ENCODE measurements at regions not wholly inside any gene's neighbourhood (a gene's known extent, or its start where the extent isn't known, plus 50 kb on each side); places are given as distances from the start of the nearest gene placed in this dataset.

DNA sequence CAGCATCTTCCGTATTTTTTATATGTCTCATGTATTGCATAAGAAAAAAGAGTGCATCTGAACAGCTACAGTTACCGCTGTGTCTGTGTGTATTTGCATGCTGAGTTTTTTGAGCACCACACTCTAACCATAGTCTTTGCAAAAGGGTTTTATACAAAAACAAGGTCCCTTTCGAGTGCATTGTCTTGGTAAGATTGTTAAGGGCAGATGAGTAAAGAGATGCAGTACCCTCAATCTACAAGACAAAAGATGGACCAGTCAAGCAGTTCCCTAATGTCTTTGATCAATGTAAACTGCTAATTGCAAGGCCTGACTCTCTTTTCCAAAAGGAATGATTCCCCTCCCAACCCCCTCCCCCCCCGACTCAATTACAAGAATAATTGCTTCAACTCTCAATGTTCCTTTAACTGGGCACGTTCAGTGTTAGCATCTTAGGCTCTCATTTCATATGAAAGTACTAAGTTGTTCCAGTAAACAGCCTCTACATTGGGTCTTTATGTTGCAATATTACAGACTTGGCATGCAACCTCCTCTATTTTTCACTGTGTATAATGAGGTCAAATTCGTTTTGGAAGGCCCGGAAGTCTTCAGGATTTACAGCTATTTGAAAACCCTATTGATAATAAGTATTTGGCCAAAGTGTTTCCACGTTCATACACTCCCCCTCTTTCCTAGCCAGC, 471.4 kb upstream of the RBFOX1 start:
- DNase-seq (ENCODE audit: low spot score) (no peak), FAIRE-seq (no peak)

DNA sequence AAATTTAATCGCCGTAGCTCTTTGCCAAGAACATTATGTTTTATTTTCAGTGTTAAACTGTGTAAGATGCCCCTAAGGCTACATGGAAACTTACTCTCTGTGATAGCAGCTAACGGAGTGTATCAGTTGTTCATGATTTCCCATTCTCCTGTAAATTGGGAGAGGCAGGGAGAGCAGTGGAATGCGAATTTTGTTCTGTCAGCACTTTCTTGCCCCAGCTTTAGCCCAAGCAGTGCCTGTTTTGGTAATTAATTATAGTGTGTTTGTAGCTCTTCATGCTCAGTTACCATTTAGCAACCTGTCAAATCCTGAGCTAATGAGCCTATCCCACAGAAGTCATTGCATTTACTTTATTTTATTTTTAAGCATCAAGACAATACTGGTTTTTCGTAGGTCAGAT, 475.1 kb upstream of the RBFOX1 start:
- DNase-seq (ENCODE audit: low spot score) (no peak), FAIRE-seq (no peak)

DNA sequence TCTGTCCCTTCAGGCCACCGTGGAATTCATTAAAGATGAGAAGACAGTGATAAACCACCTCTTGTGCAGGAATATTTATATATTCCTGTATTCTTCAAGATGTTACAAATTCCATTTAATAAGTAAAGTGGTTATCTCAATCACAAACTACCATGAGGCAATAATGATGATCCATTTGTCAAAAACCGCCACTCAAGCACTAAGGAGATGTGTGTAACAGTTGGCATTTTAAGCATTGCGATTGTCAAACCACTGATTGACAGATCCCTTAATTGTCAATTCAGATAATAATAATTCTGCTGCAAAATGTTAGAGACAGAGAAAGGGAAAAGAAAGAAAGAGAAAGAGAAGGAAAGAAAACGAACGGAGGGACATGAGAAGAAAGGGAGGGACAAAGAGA, 476.1 kb upstream of the RBFOX1 start:
- FAIRE-seq (no peak), DNase-seq (ENCODE audit: low spot score) (no peak)

DNA sequence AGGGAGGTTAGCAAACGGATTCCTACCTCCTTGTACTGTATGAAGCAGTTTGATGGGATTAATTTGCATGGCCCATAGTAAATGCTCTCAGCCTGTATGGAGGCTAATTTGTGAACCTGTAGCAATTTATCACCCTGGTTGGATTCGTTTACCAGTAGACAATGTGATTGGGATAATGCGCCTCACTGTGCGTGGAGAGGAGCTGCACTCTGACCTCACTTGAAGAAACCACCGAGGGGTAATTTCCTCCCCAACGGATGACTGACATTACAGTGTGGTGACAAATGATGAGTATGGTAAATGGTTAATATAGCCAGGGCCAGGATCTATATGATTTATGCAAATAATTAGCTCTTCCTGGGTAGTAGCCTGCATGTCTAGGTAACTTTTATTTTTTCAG, 479.1 kb upstream of the RBFOX1 start:
- FAIRE-seq (no peak), DNase-seq (ENCODE audit: low spot score) (no peak)

DNA sequence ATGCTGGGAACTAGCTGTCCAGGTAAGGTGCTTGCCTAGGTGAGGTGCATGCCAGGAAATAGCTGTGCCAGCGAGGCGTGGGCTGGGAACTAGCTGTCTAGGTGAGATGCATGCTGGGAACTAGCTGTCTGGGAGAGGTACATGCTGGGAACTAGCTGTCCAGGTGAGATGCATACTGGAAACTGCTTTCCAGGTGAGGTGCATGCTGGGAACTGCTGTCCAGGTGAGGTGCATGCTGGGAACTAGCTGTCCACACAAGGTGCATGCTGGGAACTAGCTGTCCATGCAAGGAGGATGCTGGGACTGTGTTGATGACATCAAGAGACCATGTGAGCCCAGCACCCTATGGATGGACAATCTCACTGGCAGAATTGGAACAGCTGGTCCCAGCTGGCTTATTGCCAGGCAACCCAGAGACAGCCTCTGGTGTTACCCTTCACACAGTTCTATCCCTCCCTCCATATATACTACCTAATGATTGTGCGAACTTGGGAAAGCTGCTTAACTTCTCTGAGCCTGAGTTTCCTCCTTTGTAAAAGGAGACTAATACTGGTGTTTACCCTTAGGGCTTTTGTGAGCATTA, 479.9 kb upstream of the RBFOX1 start:
- FAIRE-seq (no peak), DNase-seq (ENCODE audit: low spot score) (no peak)

DNA sequence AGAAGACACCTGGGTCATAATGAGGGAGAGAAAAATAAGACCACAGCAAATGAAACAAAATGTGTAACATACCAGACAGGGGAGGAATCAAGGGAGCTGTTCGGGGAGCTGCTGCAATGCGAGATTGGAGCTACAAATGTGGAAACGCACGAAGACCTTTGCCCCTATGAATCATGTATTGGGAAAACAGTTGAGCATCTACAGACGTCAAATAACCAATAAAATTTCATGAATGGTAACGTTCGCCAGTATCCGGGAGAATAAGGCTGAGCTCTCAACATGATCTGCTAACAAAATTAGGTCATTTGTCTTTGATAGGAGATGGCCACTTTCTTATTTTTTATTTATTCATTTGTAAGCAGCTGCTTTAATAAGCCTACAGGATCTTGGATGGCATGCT, 486.2 kb upstream of the RBFOX1 start:
- no peak for DNase-seq (ENCODE audit: low spot score)
- no peak for FAIRE-seq

DNA sequence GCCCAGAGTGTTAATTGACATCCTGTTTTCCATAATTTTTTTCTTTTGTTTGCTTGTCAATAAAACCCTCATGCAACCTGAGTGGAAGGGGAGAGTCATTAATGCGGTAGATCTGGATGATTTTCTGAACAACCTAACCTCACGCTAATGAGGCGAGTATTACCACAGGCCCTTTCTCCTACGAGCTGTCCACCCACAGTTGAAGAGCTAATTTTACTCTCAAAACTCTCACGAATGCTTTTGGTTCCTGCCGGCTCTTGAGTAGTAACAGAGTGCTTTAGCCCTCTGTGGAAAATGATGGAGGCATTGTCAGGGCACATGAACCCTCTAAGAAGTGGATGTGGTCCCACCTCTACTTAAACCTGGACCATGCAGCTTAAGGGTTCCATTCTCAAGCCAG, 491.3 kb upstream of the RBFOX1 start:
- DNase-seq (ENCODE audit: low spot score) (no peak), FAIRE-seq (no peak)

DNA sequence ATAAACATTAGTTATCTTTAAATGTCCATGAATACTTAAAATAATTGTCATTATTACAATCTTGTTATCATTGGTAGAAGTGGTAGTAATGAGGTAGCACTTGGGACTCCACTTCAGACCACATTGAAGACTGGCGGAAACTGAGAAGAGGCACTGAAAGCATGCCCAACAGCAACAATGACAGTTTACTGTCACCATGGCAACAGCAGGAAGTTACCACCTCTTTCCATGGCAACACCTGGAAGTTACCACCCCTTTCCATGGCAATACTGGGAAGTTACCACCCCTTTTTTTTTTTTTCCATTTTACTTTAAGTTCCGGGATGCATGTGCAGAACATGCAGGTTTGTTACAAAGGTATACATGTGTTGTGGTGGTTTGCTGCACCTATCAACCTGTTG, 494.9 kb upstream of the RBFOX1 start:
- no peak for DNase-seq (ENCODE audit: low spot score)
- no peak for FAIRE-seq

DNA sequence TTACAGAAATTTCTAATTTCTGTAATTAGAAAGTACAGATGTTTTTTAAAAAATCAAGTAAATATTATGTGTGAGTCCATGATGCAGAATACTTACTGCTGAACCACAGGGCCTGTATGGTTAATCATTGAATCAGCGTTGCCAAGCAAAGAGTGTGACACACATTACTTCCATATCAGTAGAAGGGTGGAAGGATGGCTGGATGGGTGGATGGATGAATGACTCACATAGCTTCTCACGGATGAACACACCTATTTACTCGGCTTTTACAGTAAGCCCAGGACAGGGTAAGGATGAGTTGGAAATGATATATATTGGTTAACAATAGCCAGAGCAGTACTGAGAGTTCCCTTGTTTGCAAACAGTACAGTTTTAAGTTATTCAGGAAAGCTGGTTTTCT, 495.9 kb upstream of the RBFOX1 start:
- DNase-seq (ENCODE audit: low spot score): no peak
- no peak for FAIRE-seq

DNA sequence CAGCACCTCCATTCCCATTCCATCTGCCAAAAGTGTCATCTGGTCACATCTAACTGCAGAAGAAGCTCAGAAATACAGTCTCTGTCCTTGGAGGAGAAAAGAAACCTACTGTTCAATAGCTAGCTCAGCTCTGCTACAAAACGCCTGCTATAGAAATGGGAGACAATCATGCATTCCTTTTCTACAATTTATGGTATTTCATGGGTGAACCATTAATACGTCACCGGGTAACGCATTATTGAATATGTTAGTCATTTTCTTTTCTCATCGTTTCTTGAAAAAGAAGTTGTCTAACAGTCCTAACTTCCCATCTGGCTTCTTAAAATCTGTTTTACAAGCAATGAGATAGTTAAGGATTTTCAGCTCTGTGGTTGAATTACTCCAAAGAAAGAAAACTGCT, 496.7 kb upstream of the RBFOX1 start:
- no peak for FAIRE-seq

DNA sequence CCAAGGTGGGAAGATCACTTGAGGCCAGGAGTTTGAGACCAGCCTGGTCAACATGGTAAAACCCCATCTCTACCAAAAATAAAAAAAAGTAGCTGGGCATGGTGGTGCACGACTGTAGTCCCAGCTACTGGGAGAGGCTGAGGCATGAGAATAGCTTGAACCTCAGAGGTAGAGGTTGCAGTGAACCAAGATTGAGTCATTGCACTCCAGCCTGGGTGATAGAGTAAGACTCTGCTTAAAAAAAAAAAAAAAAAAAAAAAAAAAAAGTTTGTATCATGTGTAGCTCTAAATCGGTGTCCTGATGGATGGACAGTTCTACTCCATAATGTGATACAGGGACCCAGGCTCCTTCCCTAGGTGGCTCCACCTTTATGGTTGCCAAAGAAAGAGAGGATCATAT, 497.1 kb upstream of the RBFOX1 start:
- FAIRE-seq (no peak), DNase-seq (ENCODE audit: low spot score) (no peak)

More for the DNA sequence above, 496.7 kb upstream of the RBFOX1 start:
- DNase-seq (ENCODE audit: low spot score): no peak

DNA sequence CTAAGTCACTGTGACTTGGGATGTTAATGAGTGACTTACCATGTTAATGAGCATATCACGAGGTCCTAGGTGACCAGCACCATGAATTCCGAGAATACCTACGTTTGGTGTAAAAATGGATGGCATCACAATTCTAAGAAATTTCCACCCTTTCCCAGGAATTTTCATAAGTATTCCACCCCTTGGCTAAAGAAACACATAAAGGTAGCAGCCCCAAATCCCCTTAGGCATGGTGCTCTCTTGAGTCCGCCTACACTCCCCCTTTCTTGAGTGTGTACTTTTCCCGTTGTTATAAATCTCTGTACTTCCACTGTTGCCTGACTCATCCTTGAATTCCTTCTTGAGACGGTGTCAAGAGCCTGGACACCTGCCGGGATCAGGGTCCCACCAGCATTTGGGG, 504.0 kb upstream of the RBFOX1 start:
- DNase-seq (ENCODE audit: low spot score): no peak
- no peak for FAIRE-seq

DNA sequence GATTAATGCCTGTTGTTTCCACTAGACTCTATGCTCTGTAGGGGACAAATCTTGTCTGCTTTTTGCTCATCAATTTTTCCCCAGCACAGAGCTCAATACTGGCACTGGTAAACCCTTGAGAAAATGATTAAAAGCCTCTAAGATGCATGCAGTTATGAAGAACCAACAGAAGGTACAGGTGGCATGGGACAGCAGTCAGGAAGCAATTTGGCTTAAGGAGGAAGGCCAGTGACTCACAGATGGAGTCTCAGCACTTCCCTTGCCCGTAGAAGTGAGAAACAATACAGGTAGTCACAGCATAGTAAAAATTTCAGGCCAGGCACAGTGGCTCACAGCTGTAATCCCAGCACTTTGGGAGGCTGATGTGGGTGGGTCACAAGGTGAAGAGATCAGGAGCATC, 504.7 kb upstream of the RBFOX1 start:
- no peak for FAIRE-seq

DNA sequence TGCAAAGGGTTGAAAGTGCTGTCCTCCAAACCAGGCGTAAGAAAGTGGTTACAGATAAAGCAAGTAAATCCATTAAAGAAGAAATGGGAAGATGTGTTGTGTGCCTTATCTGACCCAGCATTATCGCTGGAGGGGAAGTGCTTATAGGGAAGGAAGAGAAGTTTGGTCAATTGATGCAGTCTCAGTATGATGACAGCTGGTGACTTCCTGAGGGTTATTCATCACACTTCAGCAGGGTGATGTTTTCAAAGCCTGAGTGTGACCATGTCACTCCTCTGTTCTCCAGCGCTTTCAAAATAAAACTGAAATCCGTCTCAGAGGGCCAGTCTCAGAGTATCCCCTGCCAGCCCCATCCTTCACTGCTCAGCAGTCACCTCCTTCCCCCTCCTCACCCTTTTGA, 505.4 kb upstream of the RBFOX1 start:
- no peak for FAIRE-seq
- DNase-seq (ENCODE audit: low spot score): no peak

More for the DNA sequence above, 504.7 kb upstream of the RBFOX1 start:
- DNase-seq (ENCODE audit: low spot score): no peak

DNA sequence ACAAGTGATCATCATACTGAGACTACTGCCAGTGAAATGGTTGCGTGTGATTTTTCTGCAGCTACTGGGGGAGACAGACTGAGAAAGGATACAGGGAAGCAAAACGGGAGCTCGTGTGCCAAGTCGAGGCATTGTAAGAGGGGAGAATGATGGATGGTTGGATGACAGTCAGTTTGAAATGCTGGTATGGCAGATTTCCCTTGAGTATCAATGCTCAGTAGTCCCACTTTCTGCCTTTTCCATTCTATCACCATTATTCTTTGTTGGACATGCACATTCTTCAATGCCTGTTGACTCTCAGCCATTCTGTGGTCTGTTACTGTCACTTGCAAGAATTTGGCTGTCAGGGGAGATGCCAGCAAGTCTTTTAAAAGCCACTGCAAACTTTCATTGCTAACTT, 510.6 kb upstream of the RBFOX1 start:
- FAIRE-seq: no peak
- no peak for DNase-seq (ENCODE audit: low spot score)

DNA sequence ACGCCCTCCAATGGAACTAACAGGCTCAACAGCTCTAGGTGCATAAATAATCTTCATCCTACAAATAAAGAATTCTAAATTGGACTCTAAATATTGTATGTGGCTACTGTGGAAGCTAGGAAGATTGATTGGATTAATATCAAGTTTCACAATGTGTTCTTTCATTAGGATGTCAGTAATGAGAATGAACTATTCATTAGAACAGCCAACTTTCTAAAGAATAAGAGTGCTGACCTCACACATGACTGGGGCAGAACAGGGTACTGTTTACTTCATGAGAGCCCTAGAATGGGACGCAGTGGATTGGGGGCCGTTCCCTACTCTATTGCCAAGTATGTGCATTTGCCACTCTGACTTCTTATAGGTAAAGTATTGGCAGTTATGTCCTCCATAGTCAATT, 528.2 kb upstream of the RBFOX1 start:
- FAIRE-seq: no peak
- no peak for DNase-seq (ENCODE audit: low spot score)

DNA sequence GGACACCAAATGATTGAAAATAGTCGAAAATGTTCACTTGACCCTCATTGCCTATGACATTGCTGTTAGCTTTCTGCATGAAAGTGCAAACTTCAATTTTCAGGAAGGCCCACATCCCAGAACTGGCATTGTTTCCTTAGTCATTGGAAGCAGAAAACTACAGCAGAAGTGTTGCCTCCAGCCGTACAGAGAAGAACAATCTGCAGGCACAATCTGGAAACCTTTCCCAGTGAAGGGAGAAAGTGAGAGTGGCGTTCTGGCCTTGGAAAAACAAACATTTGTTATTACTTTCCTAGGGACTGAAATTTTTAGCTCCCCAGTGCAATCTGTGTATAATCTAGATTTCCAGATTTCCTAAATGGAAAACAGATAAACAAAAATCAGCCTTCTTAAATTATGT, 529.5 kb upstream of the RBFOX1 start:
- DNase-seq (ENCODE audit: low spot score): no peak
- FAIRE-seq: no peak

DNA sequence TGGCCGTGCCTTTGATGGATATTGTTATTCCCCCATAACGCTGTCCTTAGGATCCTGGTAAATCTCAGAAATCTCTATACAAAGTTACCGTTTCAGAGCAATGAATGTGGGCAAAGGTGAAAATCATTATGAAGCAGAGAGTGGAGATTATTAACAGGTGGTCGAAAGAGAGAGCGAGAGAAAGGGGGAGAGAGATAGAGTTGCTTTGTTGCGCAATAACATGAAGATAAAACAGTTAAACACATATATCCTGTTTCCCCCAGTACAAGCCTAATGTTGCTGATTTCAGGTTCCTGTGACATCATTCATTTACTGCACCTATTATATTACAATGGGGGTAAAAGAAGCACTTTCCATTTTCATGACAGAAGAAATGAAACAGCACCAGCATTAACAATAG, 535.4 kb upstream of the RBFOX1 start:
- no peak for DNase-seq (ENCODE audit: low spot score)
- no peak for FAIRE-seq

DNA sequence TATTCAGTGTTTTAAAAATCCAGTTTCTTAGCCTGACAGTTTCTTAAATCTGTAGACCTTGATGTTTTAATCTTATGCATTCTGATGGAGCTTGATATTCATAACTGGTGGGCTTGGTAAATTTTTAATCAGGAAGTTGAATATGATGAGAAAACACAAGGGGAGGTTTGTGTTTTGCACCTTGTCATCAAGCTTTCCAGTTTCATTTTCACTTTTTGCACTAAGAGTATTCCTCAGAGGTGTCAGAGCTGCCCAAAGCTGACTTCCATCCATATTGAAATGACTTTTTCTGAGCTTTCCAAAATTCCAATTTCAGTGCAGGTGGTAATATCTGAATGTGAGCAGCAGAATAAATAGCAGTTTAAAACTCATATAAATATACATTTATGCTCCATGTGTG, 555.0 kb upstream of the RBFOX1 start:
- FAIRE-seq (no peak), DNase-seq (ENCODE audit: low spot score) (no peak)

DNA sequence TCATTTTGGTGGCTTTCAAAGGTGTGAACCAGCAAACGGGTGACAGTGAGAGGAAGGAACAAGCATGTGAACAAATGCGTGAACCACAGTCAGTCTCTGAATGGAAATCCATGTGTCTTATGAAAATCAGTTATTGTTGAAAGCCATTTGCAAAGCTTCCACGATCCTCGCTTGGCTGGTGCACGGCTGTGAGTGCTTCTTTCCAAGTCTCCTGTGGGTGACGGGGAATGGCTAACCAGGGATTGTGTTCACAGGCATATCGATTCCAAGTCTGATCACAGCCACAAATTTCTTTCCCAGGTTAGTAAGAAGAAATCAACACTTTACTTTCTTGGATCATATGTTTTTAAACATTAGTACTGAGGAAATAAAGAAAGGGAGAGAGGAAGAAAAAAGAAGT, 556.9 kb upstream of the RBFOX1 start:
- no peak for FAIRE-seq
- DNase-seq (ENCODE audit: low spot score): no peak

DNA sequence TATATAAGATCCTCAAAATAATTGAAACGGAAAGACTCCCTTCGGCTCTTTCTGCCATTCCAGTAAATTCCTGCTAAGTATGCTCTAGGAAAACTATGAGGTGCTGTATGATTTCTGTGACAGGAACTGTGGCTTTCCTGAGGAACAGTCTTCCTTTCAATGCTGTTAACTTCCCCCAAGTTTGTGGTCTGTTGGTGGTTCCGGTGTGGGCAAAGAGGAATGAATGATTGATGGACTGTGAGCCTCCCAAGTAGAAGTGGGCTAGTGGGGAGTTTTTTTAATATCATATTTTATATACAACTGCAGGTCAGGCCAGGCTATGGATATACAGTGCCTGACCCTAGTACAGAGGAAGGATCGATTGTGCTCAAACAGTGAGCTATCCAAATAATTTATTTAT, 560.7 kb upstream of the RBFOX1 start:
- FAIRE-seq (no peak), DNase-seq (ENCODE audit: low spot score) (no peak)

DNA sequence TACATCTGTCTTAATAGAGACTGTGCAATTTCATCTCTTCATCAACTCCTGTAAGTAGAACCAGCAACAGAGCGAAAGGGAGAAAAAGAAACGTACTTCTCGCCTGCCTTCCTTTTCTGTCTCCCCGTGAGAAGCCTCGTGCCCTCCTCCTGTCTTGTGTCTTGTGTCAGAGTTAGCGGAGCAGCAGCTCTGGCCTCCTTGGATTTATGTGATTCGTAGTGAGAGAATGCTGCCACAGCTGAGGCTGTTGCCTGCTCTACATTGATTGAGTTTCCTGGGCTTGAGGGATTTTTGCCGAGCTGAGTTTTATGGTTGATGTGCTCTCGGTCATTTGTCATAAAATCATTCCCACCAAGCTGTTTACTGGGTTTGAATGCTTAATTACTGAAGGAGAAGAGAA, 579.1 kb upstream of the RBFOX1 start:
- FAIRE-seq: no peak
- DNase-seq (ENCODE audit: low spot score): no peak

DNA sequence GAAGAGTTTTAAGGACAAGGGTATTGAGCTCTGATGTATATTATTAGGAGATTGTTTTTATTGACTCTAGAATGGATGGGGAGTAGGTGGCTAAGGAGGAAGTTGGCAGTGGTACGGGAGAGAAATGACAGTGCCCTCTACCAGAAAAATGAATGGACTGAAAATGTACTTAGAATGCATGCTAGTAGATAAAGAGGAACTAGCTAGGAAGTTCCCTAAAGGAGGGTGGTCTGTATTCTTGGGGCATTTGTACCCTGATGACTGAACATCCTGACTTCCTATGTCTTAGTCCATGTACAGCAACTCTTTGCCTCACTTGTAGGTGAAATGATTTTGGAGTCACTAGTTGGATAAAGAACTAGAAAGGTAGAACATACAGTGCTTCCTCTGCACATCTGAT, 581.5 kb upstream of the RBFOX1 start:
- DNase-seq (ENCODE audit: low spot score): no peak
- FAIRE-seq: no peak

DNA sequence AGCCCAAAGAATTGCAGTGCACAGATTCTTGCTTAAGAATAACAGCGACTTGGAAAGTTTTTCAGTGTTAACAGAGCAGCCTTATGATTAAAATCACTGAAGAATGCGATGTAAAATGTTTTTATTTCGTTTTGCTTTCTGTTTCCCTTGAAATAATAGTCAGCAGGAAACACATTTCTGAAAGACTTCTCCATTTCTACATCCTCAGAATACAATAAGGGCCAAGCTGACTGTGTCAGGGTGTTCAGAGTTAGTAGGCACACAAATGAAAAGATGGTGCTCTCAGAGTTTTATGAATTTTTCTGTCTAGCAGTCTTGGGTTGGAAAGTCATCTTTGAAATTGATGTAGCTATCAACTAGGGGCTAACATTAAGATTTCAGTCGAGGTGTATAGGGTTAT, 582.9 kb upstream of the RBFOX1 start:
- no peak for FAIRE-seq
- no peak for DNase-seq (ENCODE audit: low spot score)
